Peyer's patch (tissue), 4 donors: ENCODE measurements at regions not wholly inside any gene's neighbourhood (a gene's known extent, or its start where the extent isn't known, plus 50 kb on each side); places are given as distances from the start of the nearest gene placed in this dataset.

Experiments
- DNase-seq, 3 donors: peaks; one replicate each; pipeline ENCODE4 v3.0.0-alpha.2; 2017 to 2019
- H3K27ac ChIP-seq, 4 donors: fragments of 200-600 bp; sonication (generic); one replicate each; pipeline ENCODE4 v1.5.1; 2016 to 2019
- H3K27me3 ChIP-seq, 2 donors: fragments of 200-600 bp; sonication (generic); one replicate each; pipeline ENCODE4 v1.5.1; 2019
- H3K36me3 ChIP-seq, 3 donors: fragments of 200-600 bp; sonication (generic); one replicate each; pipeline ENCODE4 v1.5.1; 2016 to 2019
- H3K4me1 ChIP-seq, 4 donors: fragments of 200-600 bp; sonication (generic); one replicate each; pipeline ENCODE4 v1.5.1; 2016 to 2019
- H3K4me3 ChIP-seq, 4 donors: fragments of 200-600 bp; sonication (generic); 1 replicate in 3 of 4; 2 replicates in 1 of 4; pipeline ENCODE4 v1.5.1; 2016 to 2019; ENCODE audit warnings: mild to moderate bottlenecking in 1 of 4
- H3K9me3 ChIP-seq, 4 donors: fragments of 200-600 bp; sonication (generic); one replicate each; pipeline ENCODE4 v1.5.1; 2016 to 2019; ENCODE audit warnings: mild to moderate bottlenecking in 1 of 4
- CTCF ChIP-seq, 6 experiments: fragments of 450-650 bp in 4 of 6; fragments of 200-600 bp in 2 of 6; sonication (generic) in 1 of 6; IDR thresholded peaks; one replicate each; pipeline ENCODE4 v1.5.1; 2017 to 2019; ENCODE audit warnings: antibody characterized with exemption in 6 of 6, mild to moderate bottlenecking in 3 of 6, moderate library complexity in 1 of 6
- POLR2A ChIP-seq, 2 donors: fragments of 450-650 bp; IDR thresholded peaks; one replicate each; pipeline ENCODE4 v1.5.1; 2017; ENCODE audit warnings: antibody characterized with exemption in 2 of 2, mild to moderate bottlenecking in 2 of 2, moderate library complexity in 2 of 2

- TF ChIP-seq POLR2A (IDR thresholded peaks at IDR 0.05), result no peak
- TF ChIP-seq CTCF (IDR thresholded peaks at IDR 0.05), result no peak
- DNase-seq, result no peak
- H3K4me3 ChIP-seq, result no peak overlapping the region
- H3K4me1 ChIP-seq, result peaks cover 0 to 24% (median 0%) of the 10 kb centered on the region in 4 donors
- no peaks in the 10 kb centered on the region for H3K9me3 ChIP-seq
- no peaks in the 10 kb centered on the region for H3K27me3 ChIP-seq
- H3K27ac ChIP-seq, result peak overlapping the region in 1 of 4 donors; percentile 44
- H3K36me3 ChIP-seq, result no peaks in the 10 kb centered on the region
Measured at GRCh38 chr12:46521145-46521544, 148.6 kb upstream of the SLC38A2 start.

DNA sequence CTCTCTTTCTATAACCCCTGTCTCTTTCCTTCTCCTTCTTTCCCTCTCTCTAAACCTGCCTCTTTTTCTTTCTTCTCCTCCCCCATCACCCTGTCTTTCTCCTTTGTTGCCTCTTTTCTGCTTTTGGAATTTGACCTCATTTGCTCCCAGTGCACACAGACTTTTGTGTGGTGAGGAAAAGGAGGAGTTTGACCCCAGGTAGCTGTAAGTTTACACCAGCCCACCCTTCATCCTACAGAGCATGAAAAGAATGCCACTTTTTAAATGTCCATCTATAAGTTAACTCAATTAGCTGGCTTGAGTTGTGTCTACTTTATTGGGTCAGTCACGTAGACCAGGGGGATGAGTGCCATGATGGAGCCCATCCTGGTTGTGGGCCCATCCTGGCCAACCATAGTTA is 146.8 kb upstream of the SLC38A2 start:
- Histone ChIP-seq H3K9me3 (no peaks in the 10 kb centered on the region), H3K27ac (peak overlapping the region in 3 of 4 donors; percentile 0 to 75 (median 38)), H3K36me3 (no peaks in the 10 kb centered on the region), H3K27me3 (no peaks in the 10 kb centered on the region), H3K4me1 (peaks cover 0 to 20% (median 0%) of the 10 kb centered on the region in 4 donors), H3K4me3 (no peak overlapping the region)
- TF ChIP-seq POLR2A (IDR thresholded peaks at IDR 0.05) (no peak), CTCF (IDR thresholded peaks at IDR 0.05) (no peak)
- DNase-seq, result no peak

DNA sequence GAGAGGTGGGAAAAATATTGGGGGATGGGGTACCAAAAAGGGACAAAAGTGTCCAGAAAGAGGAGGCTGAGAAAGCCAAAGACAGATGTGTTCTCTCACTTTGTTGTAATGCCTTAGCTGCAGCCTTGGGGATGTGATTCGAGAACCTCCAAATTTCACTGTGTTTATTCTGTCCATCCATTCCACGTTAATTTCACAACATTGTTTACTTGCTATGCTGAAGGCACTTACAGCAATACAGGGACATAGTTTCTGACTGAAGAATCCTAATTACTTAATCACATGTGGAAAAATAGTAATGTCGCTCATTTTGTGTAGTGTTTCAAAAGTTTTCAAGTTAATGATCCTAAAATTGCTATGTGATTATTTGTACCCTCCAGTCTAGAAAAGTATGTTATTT is 146.2 kb upstream of the SLC38A2 start:
- Histone ChIP-seq H3K27ac (peak overlapping the region; percentile 22 to 75 (median 31)), H3K4me3 (no peak overlapping the region), H3K9me3 (no peaks in the 10 kb centered on the region), H3K27me3 (no peaks in the 10 kb centered on the region), H3K36me3 (no peaks in the 10 kb centered on the region), H3K4me1 (peaks cover 0 to 13% (median 0%) of the 10 kb centered on the region in 4 donors)
- DNase-seq, result no peak
- TF ChIP-seq CTCF (IDR thresholded peaks at IDR 0.05) (no peak), POLR2A (IDR thresholded peaks at IDR 0.05) (no peak)

DNA sequence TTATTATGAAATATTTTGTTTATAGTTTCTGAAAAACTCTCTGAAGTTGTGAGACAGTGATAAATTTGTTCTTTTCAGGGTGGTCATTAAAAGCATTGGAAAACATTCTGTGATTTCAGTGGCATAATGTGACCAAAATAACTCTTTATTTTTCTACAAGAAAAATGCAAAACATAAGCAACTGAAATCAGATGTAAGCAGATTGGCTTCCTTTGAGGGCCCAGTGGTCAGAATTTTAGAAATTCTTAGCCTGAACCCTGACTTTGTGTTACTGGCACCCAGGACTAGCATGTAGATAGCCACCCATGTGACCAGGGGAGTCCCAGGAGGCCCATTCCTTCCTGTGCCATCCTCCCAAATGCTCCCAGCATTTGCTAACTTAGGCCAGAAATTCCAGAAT is 145.6 kb upstream of the SLC38A2 start:
- H3K9me3 ChIP-seq, result no peaks in the 10 kb centered on the region

DNA sequence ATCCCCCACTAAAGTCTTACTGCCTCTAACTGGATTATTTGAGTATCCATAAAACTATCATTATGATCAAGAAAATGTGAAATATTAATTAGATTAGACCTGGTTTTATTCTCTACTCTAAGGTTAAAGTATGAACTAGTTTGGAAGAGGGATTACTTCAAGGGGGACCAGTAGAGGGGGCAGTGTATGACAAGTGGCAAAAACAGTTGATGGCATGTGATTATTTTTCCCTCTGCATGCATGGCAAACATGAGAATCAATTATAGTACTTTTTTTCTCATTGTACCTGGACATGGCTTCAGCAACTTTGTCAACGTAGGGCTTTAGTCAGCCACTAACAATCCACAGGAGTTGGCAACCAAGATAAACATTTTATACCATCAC is 145.0 kb upstream of the SLC38A2 start:
- Histone ChIP-seq H3K27ac (peak overlapping the region; percentile 4 to 46 (median 24)), H3K4me3 (no peak overlapping the region)
- TF ChIP-seq CTCF (IDR thresholded peaks at IDR 0.05), result no peak
- TF ChIP-seq POLR2A (IDR thresholded peaks at IDR 0.05), result no peak

More for the DNA sequence above, 145.6 kb upstream of the SLC38A2 start:
- peaks cover 0 to 8% (median 0%) of the 10 kb centered on the region in 4 donors for H3K4me1 ChIP-seq
- DNase-seq, result no peak
- no peak for TF ChIP-seq CTCF (IDR thresholded peaks at IDR 0.05)
- TF ChIP-seq POLR2A (IDR thresholded peaks at IDR 0.05), result no peak
- H3K4me3 ChIP-seq, result no peak overlapping the region
- no peaks in the 10 kb centered on the region for H3K36me3 ChIP-seq
- no peaks in the 10 kb centered on the region for H3K27me3 ChIP-seq
- H3K27ac ChIP-seq, result peak overlapping the region; percentile 22 to 75 (median 35)

More for the DNA sequence above, 145.0 kb upstream of the SLC38A2 start:
- Histone ChIP-seq H3K36me3 (no peaks in the 10 kb centered on the region), H3K27me3 (no peaks in the 10 kb centered on the region), H3K9me3 (no peaks in the 10 kb centered on the region), H3K4me1 (peaks cover 0 to 6% (median 0%) of the 10 kb centered on the region in 4 donors)
- DNase-seq, result no peak
